ENCODE measurements at regions not wholly inside any gene's neighbourhood (a gene's known extent, or its start where the extent isn't known, plus 50 kb on each side); places are given as distances from the start of the nearest gene placed in this dataset.
"Not testable (repeated sequence)": the region's sequence is repeated elsewhere in the genome, so short reads cannot be mapped to it uniquely, and the experiment has no call there.

DNA sequence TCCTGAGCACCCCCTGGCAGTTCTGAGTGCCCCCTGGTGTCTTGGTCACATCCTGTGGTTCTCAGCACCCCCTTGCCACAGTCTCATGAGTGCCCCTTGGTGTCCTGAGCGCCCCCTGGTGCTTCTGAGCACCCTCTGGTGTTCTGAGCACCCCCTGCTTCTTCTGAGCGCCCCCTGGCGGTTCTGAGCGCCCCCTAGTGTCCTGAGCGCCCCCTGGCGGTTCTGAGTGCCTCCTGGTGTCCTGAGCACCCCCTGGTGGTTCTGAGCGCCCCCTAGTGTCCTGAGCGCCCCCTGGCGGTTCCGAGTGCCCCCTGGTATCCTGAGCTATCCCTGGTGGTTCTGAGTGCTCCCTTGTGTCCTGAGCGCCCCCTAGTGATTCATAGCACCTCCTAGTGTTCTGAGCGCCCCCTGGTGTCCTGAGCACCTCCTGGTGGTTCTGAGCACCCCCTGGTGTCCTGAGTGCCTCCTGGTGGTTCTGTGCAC lies 473.7 kb downstream of the TMEM121 start:
- POLR2A ChIA-PET: not testable (repeated sequence)

DNA sequence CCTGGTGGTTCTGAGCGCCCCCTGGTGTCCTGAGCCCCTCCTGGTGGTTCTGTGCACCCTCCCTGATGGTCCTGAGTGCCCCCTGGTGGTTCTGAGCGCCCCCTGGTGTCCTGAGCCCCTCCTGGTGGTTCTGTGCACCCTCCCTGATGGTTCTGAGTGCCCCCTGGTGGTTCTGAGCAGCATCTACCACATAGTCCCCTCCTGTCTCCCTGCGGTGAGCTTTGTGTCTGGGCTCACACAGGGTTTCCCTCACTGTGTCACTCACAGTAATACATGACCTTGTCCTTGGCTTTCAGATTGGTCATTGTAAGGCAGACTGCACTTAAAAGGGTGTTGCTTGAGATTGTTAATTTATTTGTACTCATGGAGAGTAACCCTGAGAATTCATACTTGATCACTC lies 474.9 kb downstream of the TMEM121 start:
- H3K36me3 Mint-ChIP-seq, H3K9me3 Mint-ChIP-seq, H3K27me3 Mint-ChIP-seq, POLR2A ChIA-PET: not testable (repeated sequence)
- Mint-ChIP-seq H3K4me3 (peak overlapping the region; percentile 27), H3K27ac (peak overlapping the region; percentile 87), H3K4me1 (ENCODE audit: low read depth) (peaks cover 52% of the 10 kb centered on the region)
- DNase-seq: peak; percentile 73
- intact Hi-C loops (cut with micrococcal nuclease): loop anchor here (10.0 kb wide), 1 partner anchor 374 kb away; no protein-coding TSS in a partner anchor
- CTCF ChIA-PET: interaction anchor here (0.5 to 2.7 kb wide), 27 partner anchors 9 to 763 kb away, joined by 3 to 41 read pairs (median 7); no protein-coding TSS in a partner anchor

More for the DNA sequence above, 473.7 kb downstream of the TMEM121 start:
- not testable (repeated sequence) for H3K27me3 Mint-ChIP-seq, H3K9me3 Mint-ChIP-seq, H3K36me3 Mint-ChIP-seq, H3K4me3 Mint-ChIP-seq
- intact Hi-C loops (cut with micrococcal nuclease): loop anchor here (10.0 kb wide), 1 partner anchor 375 kb away; no protein-coding TSS in a partner anchor
- H3K27ac Mint-ChIP-seq: peak overlapping the region; percentile 71
- DNase-seq: peak; percentile 86
- CTCF ChIA-PET: interaction anchor here (0.7 to 2.7 kb wide), 5 partner anchors 11 to 57 kb away, joined by 3 to 41 read pairs (median 4); no protein-coding TSS in a partner anchor
- H3K4me1 Mint-ChIP-seq (ENCODE audit: low read depth): peaks cover 47% of the 10 kb centered on the region

DNA sequence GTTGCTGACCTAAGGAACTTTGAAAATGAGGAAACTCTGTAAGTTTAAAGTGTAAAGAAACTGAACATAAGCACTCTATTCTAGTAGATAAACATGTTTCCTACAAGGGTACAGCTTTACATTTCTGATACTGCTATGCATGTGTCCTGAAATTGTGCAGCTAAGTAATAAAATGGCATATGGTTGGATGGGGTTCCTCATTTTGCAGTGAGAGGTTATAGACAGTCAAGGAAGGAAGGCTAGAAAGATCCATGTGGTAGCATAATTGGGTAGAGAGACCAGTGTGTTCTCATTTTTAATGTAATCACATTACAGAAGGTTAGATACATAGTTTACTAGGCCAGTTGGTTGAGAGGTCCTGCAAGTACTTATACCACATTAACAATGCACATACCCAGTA lies 477.0 kb downstream of the TMEM121 start:
- peaks cover 58% of the 10 kb centered on the region for H3K4me1 Mint-ChIP-seq (ENCODE audit: low read depth)
- intact Hi-C loops (cut with micrococcal nuclease): loop anchor here (10.0 kb wide), 1 partner anchor 371 kb away; no protein-coding TSS in a partner anchor
- ChIA-PET CTCF (interaction anchor here (0.7 to 1.0 kb wide), 2 partner anchors 9 to 10 kb away, joined by 3 to 4 read pairs; no protein-coding TSS in a partner anchor), POLR2A (no interaction called here)
- peak overlapping the region; percentile 27 for H3K4me3 Mint-ChIP-seq
- peaks cover 21% of the 10 kb centered on the region for H3K36me3 Mint-ChIP-seq
- no peaks in the 10 kb centered on the region for H3K9me3 Mint-ChIP-seq
- H3K27me3 Mint-ChIP-seq: no peaks in the 10 kb centered on the region
- peak overlapping the region; percentile 55 for H3K27ac Mint-ChIP-seq
- no peak for DNase-seq

DNA sequence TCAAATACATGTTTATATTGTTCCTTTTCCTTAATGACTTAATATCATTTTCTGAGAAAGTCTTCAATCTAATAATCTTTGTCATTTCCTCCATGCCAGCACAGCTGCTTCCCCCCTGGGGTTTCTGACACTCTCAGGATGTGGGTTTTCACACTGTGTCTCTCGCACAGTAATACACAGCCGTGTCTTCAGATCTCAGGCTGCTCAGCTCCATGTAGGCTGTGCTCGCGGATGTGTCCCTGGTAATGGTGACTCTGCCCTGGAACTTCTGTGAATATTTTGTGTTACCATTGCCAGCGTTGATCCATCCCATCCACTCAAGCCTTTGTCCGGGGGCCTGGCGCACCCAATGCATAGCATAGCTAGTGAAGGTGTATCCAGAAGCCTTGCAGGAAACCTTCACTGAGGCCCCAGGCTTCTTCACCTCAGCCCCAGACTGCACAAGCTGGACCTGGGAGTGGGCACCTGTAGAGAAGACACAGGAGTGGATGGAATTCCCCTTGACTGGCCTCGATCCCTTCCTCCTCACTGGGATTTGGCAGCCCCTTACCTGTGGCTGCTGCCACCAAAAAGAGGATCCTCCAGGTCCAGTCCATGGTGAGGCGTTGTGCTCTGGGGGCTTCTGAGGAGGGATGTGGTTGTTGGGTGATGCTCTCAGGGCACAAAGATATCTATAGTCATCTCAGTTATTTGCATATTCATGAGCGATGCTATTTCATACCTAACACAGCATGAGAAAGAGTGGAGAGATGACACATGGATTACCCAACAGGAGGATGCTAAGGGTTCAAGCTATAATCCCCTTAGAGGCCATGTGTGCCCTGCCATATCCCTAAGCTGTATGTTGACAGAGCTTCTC lies 478.8 kb downstream of the TMEM121 start:
- Mint-ChIP-seq H3K4me1 (ENCODE audit: low read depth) (peaks cover 66% of the 10 kb centered on the region), H3K36me3 (peaks cover 24% of the 10 kb centered on the region), H3K27ac (peak overlapping the region; percentile 95), H3K4me3 (peak overlapping the region; percentile 88)
- intact Hi-C loops (cut with micrococcal nuclease): loop anchor here (1.0 to 10.0 kb wide), 3 partner anchors 9 to 370 kb away; no protein-coding TSS in a partner anchor
- not testable (repeated sequence) for H3K9me3 Mint-ChIP-seq, H3K27me3 Mint-ChIP-seq
- POLR2A ChIA-PET: interaction anchor here (1.2 to 1.7 kb wide), 3 partner anchors 9 to 144 kb away, joined by 3 to 13 read pairs (median 3); no protein-coding TSS in a partner anchor
- DNase-seq: peak; percentile 86
- CTCF ChIA-PET: interaction anchor here (0.7 to 1.8 kb wide), 12 partner anchors 8 to 759 kb away, joined by 3 to 8 read pairs (median 4); no protein-coding TSS in a partner anchor

DNA sequence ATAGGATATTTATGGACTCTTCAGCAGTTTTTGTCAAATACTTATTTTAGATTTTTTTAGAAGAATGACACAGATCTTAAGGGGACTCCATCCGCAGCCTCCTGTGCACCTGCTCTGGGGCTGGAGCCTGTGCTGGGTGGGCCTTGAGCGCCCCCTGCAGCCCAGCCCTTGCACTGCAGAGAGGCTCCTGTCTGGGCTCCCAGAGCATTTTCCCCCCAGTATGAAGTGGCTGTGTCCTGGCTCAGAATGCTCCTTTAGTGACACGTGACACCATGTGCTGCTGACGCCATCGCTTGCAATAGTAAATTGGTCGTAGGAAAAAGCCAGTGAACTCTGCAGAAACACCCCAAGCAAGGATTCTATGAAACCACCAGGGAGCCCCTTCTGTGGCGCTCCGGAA lies 479.7 kb downstream of the TMEM121 start:
- intact Hi-C loops (cut with micrococcal nuclease): loop anchor here (10.0 kb wide), 1 partner anchor 369 kb away; no protein-coding TSS in a partner anchor
- CTCF ChIA-PET: interaction anchor here (0.7 to 1.8 kb wide), 6 partner anchors 8 to 65 kb away, joined by 3 to 8 read pairs (median 4); no protein-coding TSS in a partner anchor
- not testable (repeated sequence) for H3K27me3 Mint-ChIP-seq, H3K9me3 Mint-ChIP-seq
- Mint-ChIP-seq H3K36me3 (peaks cover 28% of the 10 kb centered on the region), H3K27ac (peak overlapping the region; percentile 95), H3K4me3 (peak overlapping the region; percentile 88), H3K4me1 (ENCODE audit: low read depth) (peaks cover 75% of the 10 kb centered on the region)
- POLR2A ChIA-PET: interaction anchor here (1.7 kb wide), 1 partner anchor 144 kb away, joined by 3 read pairs; no protein-coding TSS in a partner anchor
- DNase-seq: peak; percentile 87

DNA sequence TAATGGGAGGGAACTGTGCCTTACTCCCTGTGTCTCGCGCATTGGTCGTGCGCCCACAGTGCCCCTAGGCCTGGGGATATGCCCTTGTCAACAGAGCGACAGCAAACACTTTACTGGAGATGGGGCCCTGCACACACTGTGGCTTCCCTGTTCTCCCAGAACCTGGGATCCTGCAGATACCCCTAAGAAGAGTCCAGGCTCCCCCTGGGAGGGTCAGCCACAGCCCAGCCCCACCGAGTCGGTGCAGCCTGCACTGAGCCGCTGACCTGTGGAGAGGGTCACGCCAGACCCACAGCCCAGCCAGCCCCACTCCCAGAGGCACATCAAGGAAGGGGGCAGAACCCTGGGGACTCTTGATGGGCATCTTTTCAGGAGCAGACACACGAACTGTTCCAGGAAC lies 480.3 kb downstream of the TMEM121 start:
- POLR2A ChIA-PET, DNase-seq, H3K27me3 Mint-ChIP-seq, H3K9me3 Mint-ChIP-seq: not testable (repeated sequence)
- Mint-ChIP-seq H3K4me3 (peak overlapping the region; percentile 88), H3K36me3 (peaks cover 34% of the 10 kb centered on the region), H3K27ac (peak overlapping the region; percentile 95), H3K4me1 (ENCODE audit: low read depth) (peaks cover 77% of the 10 kb centered on the region)
- CTCF ChIA-PET: interaction anchor here (0.8 kb wide), 1 partner anchor 758 kb away, joined by 3 read pairs; no protein-coding TSS in a partner anchor
- intact Hi-C loops (cut with micrococcal nuclease): loop anchor here (10.0 kb wide), 1 partner anchor 368 kb away; no protein-coding TSS in a partner anchor

DNA sequence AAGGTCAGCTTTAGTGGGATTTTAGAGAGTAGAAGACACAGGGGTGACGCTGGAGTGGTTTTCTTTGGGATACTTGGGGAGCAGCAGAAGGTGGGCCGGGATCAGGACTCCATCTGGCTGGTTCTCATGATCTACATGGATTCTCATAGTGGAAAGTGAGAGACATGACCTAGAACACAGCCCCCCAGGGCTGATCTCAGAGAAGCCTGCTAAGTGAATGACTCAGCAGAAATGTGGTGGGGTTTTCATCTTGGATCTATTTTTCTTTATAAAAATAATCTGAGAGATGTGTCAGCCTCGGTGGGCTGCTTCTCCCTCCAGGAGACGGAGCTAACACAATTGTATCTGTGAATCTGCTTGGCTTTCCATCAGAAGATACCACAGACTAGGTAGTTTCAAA lies 484.4 kb downstream of the TMEM121 start:
- POLR2A ChIA-PET: no interaction called here
- CTCF ChIA-PET: interaction anchor here (3.9 kb wide), 1 partner anchor 10 kb away, joined by 41 read pairs; no protein-coding TSS in a partner anchor
- Mint-ChIP-seq H3K4me3 (peak overlapping the region; percentile 79), H3K9me3 (no peaks in the 10 kb centered on the region), H3K27me3 (no peaks in the 10 kb centered on the region), H3K4me1 (ENCODE audit: low read depth) (peaks cover 83% of the 10 kb centered on the region), H3K27ac (peak overlapping the region; percentile 97), H3K36me3 (peaks cover 38% of the 10 kb centered on the region)
- intact Hi-C loops (cut with micrococcal nuclease): loop anchor here (5.0 kb wide), 1 partner anchor 52 kb away; no protein-coding TSS in a partner anchor
- no peak for DNase-seq

DNA sequence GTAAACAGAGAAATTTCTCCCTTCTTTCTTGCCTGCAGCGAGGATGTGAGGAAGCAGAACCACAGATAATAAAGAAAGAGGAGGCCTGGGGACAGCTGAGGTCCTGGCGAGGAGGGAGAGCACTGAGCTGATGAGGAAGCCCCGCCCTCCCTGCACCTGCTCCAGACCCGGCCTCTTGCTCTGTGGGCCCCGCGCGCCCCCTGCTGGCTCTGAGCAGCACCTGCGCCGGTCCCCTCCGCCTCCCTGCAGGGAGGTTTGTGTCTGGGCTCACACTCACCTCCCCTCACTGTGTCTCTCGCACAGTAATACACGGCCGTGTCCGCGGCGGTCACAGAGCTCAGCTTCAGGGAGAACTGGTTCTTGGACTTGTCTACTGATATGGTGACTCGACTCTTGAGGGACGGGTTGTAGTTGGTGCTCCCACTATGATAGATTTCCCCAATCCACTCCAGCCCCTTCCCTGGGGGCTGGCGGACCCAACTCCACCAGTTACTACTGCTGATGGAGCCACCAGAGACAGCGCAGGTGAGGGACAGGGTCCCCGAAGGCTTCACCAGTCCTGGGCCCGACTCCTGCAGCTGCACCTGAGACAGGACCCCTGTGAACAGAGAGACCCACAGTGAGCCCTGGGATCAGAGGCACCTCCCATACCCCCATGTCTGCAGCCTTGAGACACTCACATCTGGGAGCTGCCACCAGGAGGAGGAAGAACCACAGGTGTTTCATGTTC lies 485.4 kb downstream of the TMEM121 start:
- Mint-ChIP-seq H3K36me3 (peaks cover 29% of the 10 kb centered on the region), H3K4me3 (peak overlapping the region; percentile 79), H3K4me1 (ENCODE audit: low read depth) (peaks cover 82% of the 10 kb centered on the region), H3K27ac (peak overlapping the region; percentile 97)
- intact Hi-C loops (cut with micrococcal nuclease): loop anchor here (5.0 kb wide), 1 partner anchor 51 kb away; no protein-coding TSS in a partner anchor
- POLR2A ChIA-PET, H3K9me3 Mint-ChIP-seq, H3K27me3 Mint-ChIP-seq: not testable (repeated sequence)
- peak; percentile 87 for DNase-seq
- CTCF ChIA-PET: interaction anchor here (0.9 to 3.9 kb wide), 4 partner anchors 8 to 83 kb away, joined by 3 to 41 read pairs (median 10); no protein-coding TSS in a partner anchor

DNA sequence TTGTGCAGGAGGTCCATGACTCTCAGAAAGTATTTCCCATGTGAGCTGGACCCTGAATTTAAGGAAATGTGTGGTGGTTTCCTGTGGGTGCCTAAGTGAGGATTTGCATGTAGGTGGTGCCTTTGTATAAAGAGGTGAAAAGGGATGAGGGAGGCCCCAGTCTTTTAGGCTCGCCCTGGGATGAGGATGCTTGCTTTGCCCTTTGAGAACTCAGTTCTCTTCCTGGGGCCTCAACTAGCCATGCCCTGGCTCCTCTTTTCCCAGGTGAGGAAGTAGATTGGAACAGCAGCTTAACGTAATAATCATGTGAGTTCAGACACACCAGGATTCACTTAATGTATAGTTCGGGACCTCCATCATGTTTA lies 486.0 kb downstream of the TMEM121 start:
- CTCF ChIA-PET: interaction anchor here (0.9 to 3.9 kb wide), 3 partner anchors 9 to 33 kb away, joined by 3 to 41 read pairs (median 18); no protein-coding TSS in a partner anchor
- Mint-ChIP-seq H3K4me3 (peak overlapping the region; percentile 58), H3K4me1 (ENCODE audit: low read depth) (peaks cover 86% of the 10 kb centered on the region)

DNA sequence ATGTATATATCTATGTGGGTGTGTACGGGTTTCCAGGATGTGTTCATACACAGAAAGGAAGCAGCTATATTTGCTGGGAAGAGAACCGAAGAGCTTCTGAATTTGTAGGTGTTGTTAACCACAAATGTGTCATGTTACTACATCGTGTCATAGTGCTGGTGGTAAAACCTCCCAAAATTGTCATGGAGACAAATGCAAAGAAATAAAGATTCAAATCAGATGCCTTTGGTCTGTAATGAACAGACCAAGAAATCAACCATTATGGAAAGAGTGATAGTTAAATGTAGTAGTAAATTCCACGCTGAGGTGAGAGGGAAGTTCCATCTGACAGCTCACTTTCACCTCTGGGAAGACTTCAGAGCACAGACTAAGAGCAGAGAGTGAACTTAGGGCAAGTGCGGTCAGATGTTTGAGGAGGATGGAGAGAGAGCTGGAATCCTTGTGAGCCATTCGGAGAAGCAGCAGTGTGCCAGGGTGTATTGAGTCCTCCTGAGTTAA lies 487.5 kb downstream of the TMEM121 start:
- H3K9me3 Mint-ChIP-seq: no peaks in the 10 kb centered on the region
- H3K27ac Mint-ChIP-seq: peak overlapping the region; percentile 97
- peaks cover 21% of the 10 kb centered on the region for H3K36me3 Mint-ChIP-seq
- no peaks in the 10 kb centered on the region for H3K27me3 Mint-ChIP-seq
- DNase-seq: peak; percentile 69
- H3K4me3 Mint-ChIP-seq: peak overlapping the region; percentile 72
- H3K4me1 Mint-ChIP-seq (ENCODE audit: low read depth): peaks cover 77% of the 10 kb centered on the region
- intact Hi-C loops (cut with micrococcal nuclease): loop anchor here (1.0 to 5.0 kb wide), 4 partner anchors 8 to 48 kb away; no protein-coding TSS in a partner anchor
- ChIA-PET CTCF (interaction anchor here (0.8 to 2.7 kb wide), 12 partner anchors 8 to 152 kb away, joined by 3 to 18 read pairs (median 4); no protein-coding TSS in a partner anchor), POLR2A (interaction anchor here (0.8 to 1.6 kb wide), 4 partner anchors 8 to 17 kb away, joined by 3 to 13 read pairs (median 6); no protein-coding TSS in a partner anchor)

More for the DNA sequence above, 486.0 kb downstream of the TMEM121 start:
- Mint-ChIP-seq H3K27ac (peak overlapping the region; percentile 97), H3K36me3 (peaks cover 29% of the 10 kb centered on the region)
- not testable (repeated sequence) for H3K27me3 Mint-ChIP-seq, DNase-seq, H3K9me3 Mint-ChIP-seq
- POLR2A ChIA-PET: interaction anchor here (1.0 kb wide), 1 partner anchor 615 kb away, joined by 3 read pairs; no protein-coding TSS in a partner anchor
- intact Hi-C loops (cut with micrococcal nuclease): loop anchor here (5.0 kb wide), 1 partner anchor 50 kb away; no protein-coding TSS in a partner anchor

DNA sequence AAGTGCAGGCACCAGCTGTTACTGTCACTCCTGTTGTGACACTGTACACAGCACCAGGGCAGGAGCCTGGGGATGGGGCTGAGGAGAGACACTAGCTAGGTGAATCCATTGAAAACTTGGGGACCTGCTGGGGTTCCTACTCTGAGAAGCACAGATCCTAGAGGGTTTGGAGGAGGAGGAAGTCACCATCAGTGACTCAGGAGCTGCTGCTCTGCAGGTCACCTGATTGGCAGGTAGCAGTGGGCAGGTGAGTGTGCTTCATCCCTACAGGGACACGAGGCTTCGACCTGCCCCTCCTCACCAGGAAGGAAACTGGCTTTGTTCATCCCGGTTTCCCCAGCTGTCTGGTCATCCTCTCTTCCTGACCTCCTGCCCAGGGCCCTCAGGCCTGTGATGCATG lies 491.6 kb downstream of the TMEM121 start:
- not testable (repeated sequence) for DNase-seq, H3K36me3 Mint-ChIP-seq, H3K4me3 Mint-ChIP-seq, H3K9me3 Mint-ChIP-seq, H3K27me3 Mint-ChIP-seq
- ChIA-PET CTCF (interaction anchor here (0.9 to 1.4 kb wide), 2 partner anchors 28 to 77 kb away, joined by 3 to 8 read pairs; no protein-coding TSS in a partner anchor), POLR2A (interaction anchor here (1.5 kb wide), 1 partner anchor 11 kb away, joined by 3 read pairs; no protein-coding TSS in a partner anchor)
- intact Hi-C loops (cut with micrococcal nuclease): loop anchor here (1.0 kb wide), 1 partner anchor 11 kb away; no protein-coding TSS in a partner anchor
- Mint-ChIP-seq H3K27ac (peak overlapping the region; percentile 62), H3K4me1 (ENCODE audit: low read depth) (peaks cover 57% of the 10 kb centered on the region)

Measured in activated CD4-positive, alpha-beta memory T cell treated with anti-CD3 and anti-CD28 coated beads for 36 hours (primary cell).